PC-3 (cell line): ENCODE measurements at regions not wholly inside any gene's neighbourhood (a gene's known extent, or its start where the extent isn't known, plus 50 kb on each side); places are given as distances from the start of the nearest gene placed in this dataset.

Experiments used
- ATAC-seq: fragments of 200-7000 bp; cut with Tn5 transposase; 2 replicates; pipeline ENCODE4 v1.9.1; 2020; ENCODE audit warnings: mild to moderate bottlenecking, moderate library complexity
- BruUV-seq: library from RNA; stranded (reverse); fragments of 400-500 nt; replicated peaks from 2 replicates; lab custom pipeline; 2021; lab: Mats Ljungman, UMichigan
- CTCF ChIA-PET: fragments of 300-600 bp; sonication (Branson Sonifier 250); formaldehyde crosslinking; loops from one replicate; lab custom pipeline; 2022; ENCODE audit warnings: antibody characterized with exemption; lab: Charles Lee
- POLR2A ChIA-PET: fragments of 300-600 bp; sonication (Branson Sonifier 250); formaldehyde crosslinking; loops from one replicate; lab custom pipeline; 2022; ENCODE audit warnings: antibody characterized with exemption; ENCODE audit not compliant: unreplicated experiment; lab: Charles Lee
- DNase-seq: peaks from one replicate; pipeline ENCODE4 v3.0.0-alpha.2; 2015
- H2AFZ ChIP-seq: fragments of 300-600 bp; sonication (generic); 2 replicates; pipeline ENCODE4 v1.6.0; 2016; ENCODE audit warnings: antibody characterized with exemption, low read length
- H3F3A ChIP-seq: fragments of 300-600 bp; sonication (generic); one replicate; pipeline ENCODE4 v1.6.0; 2017; ENCODE audit warnings: antibody characterized with exemption, low read length, control low read depth, mild to moderate bottlenecking; ENCODE audit not compliant: unreplicated experiment
- H3K27ac ChIP-seq: fragments of 300-600 bp; sonication (generic); 2 replicates; pipeline ENCODE4 v1.5.1; 2016; ENCODE audit warnings: mild to moderate bottlenecking, low read length
- H3K27me3 ChIP-seq: fragments of 300-600 bp; sonication (generic); 2 replicates; pipeline ENCODE4 v1.6.1; 2016; ENCODE audit warnings: low read length, mixed read lengths
- H3K36me3 ChIP-seq: fragments of 300-600 bp; sonication (generic); 2 replicates; pipeline ENCODE4 v1.6.1; 2016; ENCODE audit warnings: low read depth, mixed run types, low read length, mixed read lengths
- H3K4me1 ChIP-seq: fragments of 300-600 bp; sonication (generic); 2 replicates; pipeline ENCODE4 v1.5.1; 2016; ENCODE audit warnings: low read length; ENCODE audit not compliant: insufficient read depth
- H3K4me2 ChIP-seq: fragments of 300-600 bp; sonication (generic); 2 replicates; pipeline ENCODE4 v1.6.0; 2016; ENCODE audit warnings: low read length
- H3K4me3 ChIP-seq: fragments of 300-600 bp; sonication (generic); 2 replicates; pipeline ENCODE4 v1.5.1; 2016; ENCODE audit warnings: mild to moderate bottlenecking, low read length, mixed read lengths
- H3K79me2 ChIP-seq: fragments of 300-600 bp; sonication (generic); 2 replicates; pipeline ENCODE4 v1.6.1; 2017; ENCODE audit warnings: low read length, mixed read lengths
- H3K9ac ChIP-seq: fragments of 300-600 bp; sonication (generic); 2 replicates; pipeline ENCODE4 v1.6.0; 2016; ENCODE audit warnings: mild to moderate bottlenecking, low read length
- H3K9me2 ChIP-seq: fragments of 300-600 bp; sonication (generic); replicated peaks from 2 replicates; pipeline ENCODE4 v1.6.1; 2016; ENCODE audit warnings: mixed run types, low read length, mixed read lengths
- H3K9me3 ChIP-seq: fragments of 300-600 bp; sonication (generic); 2 replicates; pipeline ENCODE4 v1.6.1; 2016; ENCODE audit warnings: low read length, mixed read lengths
- H4K20me1 ChIP-seq: fragments of 300-600 bp; sonication (generic); 2 replicates; pipeline ENCODE4 v1.6.1; 2016; ENCODE audit warnings: low read length, mixed read lengths
- CTCF ChIP-seq: fragments of 300-600 bp; sonication (generic); conservative IDR thresholded peaks from 2 replicates; pipeline ENCODE4 v1.5.1; 2017; ENCODE audit warnings: antibody characterized with exemption, low read depth, mild to moderate bottlenecking, low read length
- EZH2 ChIP-seq: fragments of 300-600 bp; sonication (generic); IDR thresholded peaks from one replicate; pipeline ENCODE4 v1.6.1; 2017; ENCODE audit warnings: antibody characterized with exemption, mild to moderate bottlenecking, low read length; ENCODE audit not compliant: unreplicated experiment
- EZH2phosphoT487 ChIP-seq: fragments of 300-600 bp; sonication (generic); IDR thresholded peaks from 2 replicates; pipeline ENCODE4 v1.6.1; 2018; ENCODE audit warnings: mild to moderate bottlenecking, antibody characterized with exemption, low read length, borderline replicate concordance
- intact Hi-C: fragments of 100-400 bp; cut with micrococcal nuclease; formaldehyde crosslinking; loops from 2 replicates; pipeline ENCODE4 v1.9.0; 2023

- ChIA-PET CTCF (interaction anchor here (0.7 kb wide), 1 partner anchor 16 kb away, joined by 3 read pairs; no protein-coding TSS in a partner anchor), POLR2A (no interaction called here)
- H3K9me3 ChIP-seq: no peaks in the 10 kb centered on the region
- peaks cover 67% of the 10 kb centered on the region for H3K27me3 ChIP-seq
- BruUV-seq: no TSS peak
- intact Hi-C loops: no loop called here
- H3F3A ChIP-seq: no peaks in the 10 kb centered on the region
- H3K9me2 ChIP-seq: no peaks in the 10 kb centered on the region
- H3K4me2 ChIP-seq: no peak overlapping the region
- no peak overlapping the region for H2AFZ ChIP-seq
- H3K27ac ChIP-seq: no peak overlapping the region
- no peaks in the 10 kb centered on the region for H4K20me1 ChIP-seq
- no peak for DNase-seq
- no peak overlapping the region for H3K9ac ChIP-seq
- no peak overlapping the region for H3K4me3 ChIP-seq
- H3K36me3 ChIP-seq: no peaks in the 10 kb centered on the region
- no peaks in the 10 kb centered on the region; the same call in 1 of the 2 replicates for H3K4me1 ChIP-seq
- no peaks in the 10 kb centered on the region for H3K79me2 ChIP-seq
- ATAC-seq: no peak
- TF ChIP-seq EZH2 (no peak), EZH2phosphoT487 (no peak), CTCF (no peak)
Observed at GRCh38 chr3:10721101-10721500, 94.9 kb upstream of the SLC6A11 start.

GRCh38 chr3:10722911-10723310, 93.1 kb upstream of the SLC6A11 start:
- H2AFZ ChIP-seq: no peak overlapping the region
- no peak overlapping the region for H3K9ac ChIP-seq
- H3K9me2 ChIP-seq: no peaks in the 10 kb centered on the region
- TF ChIP-seq CTCF (no peak), EZH2 (no peak), EZH2phosphoT487 (no peak)
- H3K27me3 ChIP-seq: peaks cover 65% of the 10 kb centered on the region
- ATAC-seq (no peak), DNase-seq (no peak)
- H3K36me3 ChIP-seq: no peaks in the 10 kb centered on the region
- H4K20me1 ChIP-seq: no peaks in the 10 kb centered on the region
- H3K4me1 ChIP-seq: no peaks in the 10 kb centered on the region; the same call in 1 of the 2 replicates
- ChIA-PET POLR2A (no interaction called here), CTCF (no interaction called here)
- no peak overlapping the region for H3K4me3 ChIP-seq
- no peaks in the 10 kb centered on the region for H3K79me2 ChIP-seq
- no peak overlapping the region for H3K27ac ChIP-seq
- no peaks in the 10 kb centered on the region for H3K9me3 ChIP-seq
- BruUV-seq: no TSS peak
- H3F3A ChIP-seq: no peaks in the 10 kb centered on the region
- intact Hi-C loops: no loop called here
- H3K4me2 ChIP-seq: no peak overlapping the region

GRCh38 chr3:10723991-10724390, 92.0 kb upstream of the SLC6A11 start:
- TF ChIP-seq EZH2 (no peak), EZH2phosphoT487 (no peak), CTCF (no peak)
- CTCF ChIA-PET: no interaction called here

More at GRCh38 chr3:10723991-10724390, 92.0 kb upstream of the SLC6A11 start:
- Histone ChIP-seq H3K4me2 (no peak overlapping the region), H3K27ac (no peak overlapping the region), H4K20me1 (no peaks in the 10 kb centered on the region), H2AFZ (no peak overlapping the region), H3K27me3 (peaks cover 70% of the 10 kb centered on the region), H3K9ac (no peak overlapping the region), H3K9me3 (no peaks in the 10 kb centered on the region), H3K79me2 (no peaks in the 10 kb centered on the region), H3K4me3 (no peak overlapping the region), H3K9me2 (no peaks in the 10 kb centered on the region), H3K36me3 (no peaks in the 10 kb centered on the region), H3F3A (no peaks in the 10 kb centered on the region), H3K4me1 (no peaks in the 10 kb centered on the region; the same call in 1 of the 2 replicates)
- ATAC-seq: no peak
- POLR2A ChIA-PET: interaction anchor here (0.6 kb wide), 1 partner anchor 1298 kb away, joined by 5 read pairs; no protein-coding TSS in a partner anchor
- no peak for DNase-seq
- intact Hi-C loops: no loop called here
- BruUV-seq: no TSS peak
